ENCODE measurements at regions not wholly inside any gene's neighbourhood (a gene's known extent, or its start where the extent isn't known, plus 50 kb on each side); places are given as distances from the start of the nearest gene placed in this dataset.

- intact Hi-C loops (cut with DNase I): no loop called here
- Histone ChIP-seq H3K27me3 (peaks cover 5% of the 10 kb centered on the region), H3K36me3 (replicated peaks in 1 of 2) (no peaks in the 10 kb centered on the region), H3K27ac (no peak overlapping the region), H3K4me1 (replicated peaks in 1 of 2) (no peaks in the 10 kb centered on the region), H3K9me3 (replicated peaks in 1 of 3) (no peaks in the 10 kb centered on the region), H3K4me3 (no peak overlapping the region)
- TF ChIP-seq POLR2A (IDR thresholded peaks at IDR 0.05) (no peak), CTCF (IDR thresholded peaks at IDR 0.05) (no peak)
- DNase-seq: no peak
- WGBS, 4 donors: 59 to 72% (median 63%) methylated on average over 4 of the region's 4 CpGs
Observed at GRCh38 chr17:72206376-72206775, 85.6 kb downstream of the SOX9 start.

- intact Hi-C loops (cut with DNase I): no loop called here
- DNase-seq: no peak
Observed at GRCh38 chr17:72208832-72209231, 88.0 kb downstream of the SOX9 start.

GRCh38 chr17:72212041-72212440 is 91.2 kb downstream of the SOX9 start:
- WGBS, 4 donors: 64 to 80% (median 67%) methylated on average over 5 of the region's 5 CpGs
- H3K27me3 ChIP-seq: no peaks in the 10 kb centered on the region

More at GRCh38 chr17:72208832-72209231, 88.0 kb downstream of the SOX9 start:
- no peak for TF ChIP-seq POLR2A (IDR thresholded peaks at IDR 0.05)
- TF ChIP-seq CTCF (IDR thresholded peaks at IDR 0.05): no peak
- no peak overlapping the region for H3K4me3 ChIP-seq
- peaks cover 3% of the 10 kb centered on the region for H3K27me3 ChIP-seq
- no peaks in the 10 kb centered on the region for H3K4me1 ChIP-seq (replicated peaks in 1 of 2)
- no peaks in the 10 kb centered on the region for H3K36me3 ChIP-seq (replicated peaks in 1 of 2)
- no peaks in the 10 kb centered on the region for H3K9me3 ChIP-seq (replicated peaks in 1 of 3)
- no peak overlapping the region for H3K27ac ChIP-seq

GRCh38 chr17:72215490-72215889 is 94.7 kb downstream of the SOX9 start:
- Histone ChIP-seq H3K9me3 (replicated peaks in 1 of 3) (no peaks in the 10 kb centered on the region), H3K36me3 (replicated peaks in 1 of 2) (no peaks in the 10 kb centered on the region), H3K4me3 (no peak overlapping the region), H3K27me3 (peaks cover 23% of the 10 kb centered on the region), H3K4me1 (replicated peaks in 1 of 2) (no peaks in the 10 kb centered on the region), H3K27ac (no peak overlapping the region)
- DNase-seq: no peak
- 37 to 65% (median 51%) methylated on average over 2 of the region's 2 CpGs for WGBS, 4 donors
- intact Hi-C loops (cut with DNase I): no loop called here
- TF ChIP-seq POLR2A (IDR thresholded peaks at IDR 0.05) (no peak), CTCF (IDR thresholded peaks at IDR 0.05) (no peak)

More at GRCh38 chr17:72212041-72212440, 91.2 kb downstream of the SOX9 start:
- TF ChIP-seq CTCF (IDR thresholded peaks at IDR 0.05) (no peak), POLR2A (IDR thresholded peaks at IDR 0.05) (no peak)
- no peaks in the 10 kb centered on the region for H3K9me3 ChIP-seq (replicated peaks in 1 of 3)
- no peaks in the 10 kb centered on the region for H3K4me1 ChIP-seq (replicated peaks in 1 of 2)
- no peaks in the 10 kb centered on the region for H3K36me3 ChIP-seq (replicated peaks in 1 of 2)
- intact Hi-C loops (cut with DNase I): no loop called here
- no peak for DNase-seq
- no peak overlapping the region for H3K27ac ChIP-seq
- no peak overlapping the region for H3K4me3 ChIP-seq
